ENCODE measurements at regions not wholly inside any gene's neighbourhood (a gene's known extent, or its start where the extent isn't known, plus 50 kb on each side); places are given as distances from the start of the nearest gene placed in this dataset.

GRCh38 chr15:81596159-81596865 lies 222.3 kb upstream of the TMC3 start:
- ATAC-seq (no peak), DNase-seq (no peak)
- TF ChIP-seq CTCF (IDR thresholded peaks at IDR 0.05) = no peak
- no peak for TF ChIP-seq POLR2A (IDR thresholded peaks at IDR 0.05)
- Histone ChIP-seq H3K4me3 (no peak overlapping the region), H3K4me1 (no peaks in the 10 kb centered on the region), H3K27me3 (no peaks in the 10 kb centered on the region), H3K36me3 (no peaks in the 10 kb centered on the region), H3K9me3 (peaks cover 0 to 22% (median 8%) of the 10 kb centered on the region in 12 donors), H3K27ac (no peak overlapping the region)
- WGBS, 4 donors = 68 to 79% (median 75%) methylated on average over 6 of the region's 6 CpGs
- intact Hi-C loops (cut with DNase I) = no loop called here

- H3K4me1 ChIP-seq = no peaks in the 10 kb centered on the region
- no peak overlapping the region for H3K4me3 ChIP-seq
- intact Hi-C loops (cut with DNase I) = no loop called here
- H3K27ac ChIP-seq = no peak overlapping the region
- H3K36me3 ChIP-seq = no peaks in the 10 kb centered on the region
- H3K27me3 ChIP-seq = no peaks in the 10 kb centered on the region
- H3K9me3 ChIP-seq = peaks cover 0 to 17% (median 2%) of the 10 kb centered on the region in 12 donors
- no peak for DNase-seq
- ATAC-seq = no peak
- 69 to 89% (median 82%) methylated on average over 1 of the region's 1 CpG for WGBS, 4 donors
- no peak for TF ChIP-seq POLR2A (IDR thresholded peaks at IDR 0.05)
- TF ChIP-seq CTCF (IDR thresholded peaks at IDR 0.05) = no peak
Observed at GRCh38 chr15:81595752-81596151, 221.7 kb upstream of the TMC3 start.

- H3K27me3 ChIP-seq = no peaks in the 10 kb centered on the region
- WGBS, 4 donors = 86 to 96% (median 90%) methylated on average over 4 of the region's 4 CpGs
- intact Hi-C loops (cut with DNase I) = no loop called here
- DNase-seq (no peak), ATAC-seq (no peak)
- no peak overlapping the region for H3K4me3 ChIP-seq
- H3K4me1 ChIP-seq = no peaks in the 10 kb centered on the region
- H3K36me3 ChIP-seq = no peaks in the 10 kb centered on the region
- H3K9me3 ChIP-seq = peaks cover 0 to 4% (median 0%) of the 10 kb centered on the region in 12 donors
- TF ChIP-seq POLR2A (IDR thresholded peaks at IDR 0.05) (no peak), CTCF (IDR thresholded peaks at IDR 0.05) (no peak)
- H3K27ac ChIP-seq = no peak overlapping the region
Observed at GRCh38 chr15:81589671-81590070, 215.7 kb upstream of the TMC3 start.

GRCh38 chr15:81575436-81576123 lies 201.6 kb upstream of the TMC3 start:
- no peak overlapping the region for H3K27ac ChIP-seq
- no peaks in the 10 kb centered on the region for H3K36me3 ChIP-seq
- intact Hi-C loops (cut with DNase I) = no loop called here
- peaks cover 0 to 3% (median 0%) of the 10 kb centered on the region in 12 donors for H3K9me3 ChIP-seq
- ATAC-seq = no peak
- H3K27me3 ChIP-seq = peaks cover 0 to 14% (median 0%) of the 10 kb centered on the region in 9 donors
- no peak overlapping the region for H3K4me3 ChIP-seq
- 27 to 38% (median 30%) methylated on average over 7 of the region's 7 CpGs for WGBS, 4 donors
- peaks cover 0 to 5% (median 0%) of the 10 kb centered on the region in 12 donors for H3K4me1 ChIP-seq
- TF ChIP-seq POLR2A (IDR thresholded peaks at IDR 0.05) = no peak
- no peak for TF ChIP-seq CTCF (IDR thresholded peaks at IDR 0.05)
- peak in 1 of 5 donors; percentile 25 for DNase-seq
